Thyroid gland (tissue), 4 donors: ENCODE measurements at regions not wholly inside any gene's neighbourhood (a gene's known extent, or its start where the extent isn't known, plus 50 kb on each side); places are given as distances from the start of the nearest gene placed in this dataset.
"Not testable (repeated sequence)": the region's sequence is repeated elsewhere in the genome, so short reads cannot be mapped to it uniquely, and the experiment has no call there.

Source experiments
- CTCF ChIP-seq, 6 experiments: fragments of 200-600 bp in 3 of 6; fragments of 450-650 bp in 3 of 6; sonication (generic) in 3 of 6; IDR thresholded peaks; one replicate each; pipeline ENCODE4 v1.5.1; 2016 to 2019; ENCODE audit warnings: antibody characterized with exemption in 6 of 6, mild to moderate bottlenecking in 2 of 6, inconsistent platforms in 1 of 6, moderate library complexity in 1 of 6
- POLR2A ChIP-seq, 2 donors: fragments of 450-650 bp; IDR thresholded peaks; one replicate each; pipeline ENCODE4 v1.6.1; 2017; ENCODE audit warnings: antibody characterized with exemption in 2 of 2, mild to moderate bottlenecking in 2 of 2, moderate library complexity in 1 of 2

- not testable (repeated sequence) for TF ChIP-seq CTCF, POLR2A (IDR thresholded peaks at IDR 0.05)
Observed at GRCh38 chr12:8328835-8329234, 101.4 kb upstream of the FAM90A1 start.
